SH-SY5Y (cell line): ENCODE measurements at regions not wholly inside any gene's neighbourhood (a gene's known extent, or its start where the extent isn't known, plus 50 kb on each side); places are given as distances from the start of the nearest gene placed in this dataset.

Experiments used
- GATA2 ChIP-seq: IDR thresholded peaks from 2 replicates; pipeline ENCODE4 v1.6.1; 2011; ENCODE audit warnings: mild to moderate bottlenecking, low read depth, low read length
- GATA3 ChIP-seq: IDR thresholded peaks from 2 replicates; pipeline ENCODE4 v1.6.1; 2011; ENCODE audit warnings: low read depth, mild to moderate bottlenecking, low read length, moderate library complexity

GRCh38 chr7:131219312-131220041, 108.2 kb upstream of the MKLN1 start:
- TF ChIP-seq GATA3 = no peak
- TF ChIP-seq GATA2 = no peak
